Breast epithelium (tissue), 3 donors: ENCODE measurements at regions not wholly inside any gene's neighbourhood (a gene's known extent, or its start where the extent isn't known, plus 50 kb on each side); places are given as distances from the start of the nearest gene placed in this dataset.

Source experiments
- CTCF ChIP-seq, 3 donors: fragments of 450-650 bp; IDR thresholded peaks; one replicate each; pipeline ENCODE4 v1.5.1; 2016 to 2017; ENCODE audit warnings: antibody characterized with exemption in 3 of 3, mild to moderate bottlenecking in 3 of 3, moderate library complexity in 3 of 3
- POLR2A ChIP-seq: fragments of 450-650 bp; IDR thresholded peaks from one replicate; pipeline ENCODE4 v1.6.1; 2016; ENCODE audit warnings: antibody characterized with exemption, mild to moderate bottlenecking, moderate library complexity
- POLR2AphosphoS5 ChIP-seq, 3 donors: sonication (generic); formaldehyde crosslinking; IDR thresholded peaks; one replicate each; pipeline ENCODE4 v1.6.1; 2017; ENCODE audit warnings: antibody characterized with exemption in 3 of 3

- no peak for TF ChIP-seq CTCF (IDR thresholded peaks at IDR 0.05)
- no peak for TF ChIP-seq POLR2A
- TF ChIP-seq POLR2AphosphoS5 (IDR thresholded peaks at IDR 0.05) = no peak
These were observed 544.4 kb upstream of the TMEM132C start for GRCh38 chr12:127722611-127723010.
